ENCODE measurements at regions not wholly inside any gene's neighbourhood (a gene's known extent, or its start where the extent isn't known, plus 50 kb on each side); places are given as distances from the start of the nearest gene placed in this dataset.

DNA sequence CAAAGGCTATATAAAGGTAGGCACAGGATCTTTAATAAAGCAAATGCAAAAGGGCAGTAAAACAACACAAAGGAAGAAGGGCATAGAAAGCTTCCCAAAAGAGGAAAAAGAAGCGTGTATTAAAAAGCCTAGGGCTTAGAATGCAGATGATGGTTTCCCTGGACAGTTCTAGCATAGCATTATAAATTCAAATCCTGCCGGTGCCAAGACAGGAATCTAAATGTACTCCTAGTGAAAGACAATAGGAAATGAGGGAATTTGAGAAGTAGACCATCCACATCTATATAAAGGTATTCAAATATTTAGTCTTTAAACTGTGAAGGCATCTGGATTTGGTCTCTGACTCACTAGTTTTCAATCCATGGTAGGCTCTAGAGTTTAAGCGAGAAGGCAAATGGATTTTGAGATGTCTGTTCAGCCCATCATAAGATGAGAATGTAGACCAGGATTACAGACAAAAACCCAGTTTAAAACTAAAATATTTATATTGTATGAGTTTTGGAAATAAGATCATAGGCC is 431.8 kb downstream of the TBL1XR1 start:
- TF ChIP-seq, protein P1, sequence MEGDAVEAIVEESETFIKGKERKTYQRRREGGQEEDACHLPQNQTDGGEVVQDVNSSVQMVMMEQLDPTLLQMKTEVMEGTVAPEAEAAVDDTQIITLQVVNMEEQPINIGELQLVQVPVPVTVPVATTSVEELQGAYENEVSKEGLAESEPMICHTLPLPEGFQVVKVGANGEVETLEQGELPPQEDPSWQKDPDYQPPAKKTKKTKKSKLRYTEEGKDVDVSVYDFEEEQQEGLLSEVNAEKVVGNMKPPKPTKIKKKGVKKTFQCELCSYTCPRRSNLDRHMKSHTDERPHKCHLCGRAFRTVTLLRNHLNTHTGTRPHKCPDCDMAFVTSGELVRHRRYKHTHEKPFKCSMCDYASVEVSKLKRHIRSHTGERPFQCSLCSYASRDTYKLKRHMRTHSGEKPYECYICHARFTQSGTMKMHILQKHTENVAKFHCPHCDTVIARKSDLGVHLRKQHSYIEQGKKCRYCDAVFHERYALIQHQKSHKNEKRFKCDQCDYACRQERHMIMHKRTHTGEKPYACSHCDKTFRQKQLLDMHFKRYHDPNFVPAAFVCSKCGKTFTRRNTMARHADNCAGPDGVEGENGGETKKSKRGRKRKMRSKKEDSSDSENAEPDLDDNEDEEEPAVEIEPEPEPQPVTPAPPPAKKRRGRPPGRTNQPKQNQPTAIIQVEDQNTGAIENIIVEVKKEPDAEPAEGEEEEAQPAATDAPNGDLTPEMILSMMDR (IDR thresholded peaks at IDR 0.05) = no peak
- TF ChIP-seq POLR2AphosphoS5 (IDR thresholded peaks at IDR 0.05; ENCODE audit: low read depth, low read length) (no peak), CHD2 (IDR thresholded peaks at IDR 0.05; ENCODE audit: low read length, partially characterized antibody) (no peak), YY1 (IDR thresholded peaks at IDR 0.05; ENCODE audit: low read depth) (no peak), MXI1 (IDR thresholded peaks at IDR 0.05; ENCODE audit: low read depth, low read length) (no peak), GABPA (IDR thresholded peaks at IDR 0.05; ENCODE audit: low read depth) (no peak), GATA2 (CRISPR knock-in tag; IDR thresholded peaks at IDR 0.05) (no peak), EP300 (IDR thresholded peaks at IDR 0.05; ENCODE audit: borderline replicate concordance in 1 of 2, low read depth in 1 of 2, low read length in 1 of 2) (no peak), IRF3 (IDR thresholded peaks at IDR 0.05; ENCODE audit: low read depth, low read length) (no peak)
- TF ChIP-seq, protein P2, sequence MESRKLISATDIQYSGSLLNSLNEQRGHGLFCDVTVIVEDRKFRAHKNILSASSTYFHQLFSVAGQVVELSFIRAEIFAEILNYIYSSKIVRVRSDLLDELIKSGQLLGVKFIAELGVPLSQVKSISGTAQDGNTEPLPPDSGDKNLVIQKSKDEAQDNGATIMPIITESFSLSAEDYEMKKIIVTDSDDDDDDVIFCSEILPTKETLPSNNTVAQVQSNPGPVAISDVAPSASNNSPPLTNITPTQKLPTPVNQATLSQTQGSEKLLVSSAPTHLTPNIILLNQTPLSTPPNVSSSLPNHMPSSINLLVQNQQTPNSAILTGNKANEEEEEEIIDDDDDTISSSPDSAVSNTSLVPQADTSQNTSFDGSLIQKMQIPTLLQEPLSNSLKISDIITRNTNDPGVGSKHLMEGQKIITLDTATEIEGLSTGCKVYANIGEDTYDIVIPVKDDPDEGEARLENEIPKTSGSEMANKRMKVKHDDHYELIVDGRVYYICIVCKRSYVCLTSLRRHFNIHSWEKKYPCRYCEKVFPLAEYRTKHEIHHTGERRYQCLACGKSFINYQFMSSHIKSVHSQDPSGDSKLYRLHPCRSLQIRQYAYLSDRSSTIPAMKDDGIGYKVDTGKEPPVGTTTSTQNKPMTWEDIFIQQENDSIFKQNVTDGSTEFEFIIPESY (IDR thresholded peaks at IDR 0.05; ENCODE audit: borderline replicate concordance, low read depth) = no peak
- TF ChIP-seq, protein P3, sequence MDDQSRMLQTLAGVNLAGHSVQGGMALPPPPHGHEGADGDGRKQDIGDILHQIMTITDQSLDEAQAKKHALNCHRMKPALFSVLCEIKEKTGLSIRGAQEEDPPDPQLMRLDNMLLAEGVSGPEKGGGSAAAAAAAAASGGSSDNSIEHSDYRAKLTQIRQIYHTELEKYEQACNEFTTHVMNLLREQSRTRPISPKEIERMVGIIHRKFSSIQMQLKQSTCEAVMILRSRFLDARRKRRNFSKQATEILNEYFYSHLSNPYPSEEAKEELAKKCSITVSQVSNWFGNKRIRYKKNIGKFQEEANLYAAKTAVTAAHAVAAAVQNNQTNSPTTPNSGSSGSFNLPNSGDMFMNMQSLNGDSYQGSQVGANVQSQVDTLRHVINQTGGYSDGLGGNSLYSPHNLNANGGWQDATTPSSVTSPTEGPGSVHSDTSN (IDR thresholded peaks at IDR 0.05) = no peak
- TF ChIP-seq, protein P4, sequence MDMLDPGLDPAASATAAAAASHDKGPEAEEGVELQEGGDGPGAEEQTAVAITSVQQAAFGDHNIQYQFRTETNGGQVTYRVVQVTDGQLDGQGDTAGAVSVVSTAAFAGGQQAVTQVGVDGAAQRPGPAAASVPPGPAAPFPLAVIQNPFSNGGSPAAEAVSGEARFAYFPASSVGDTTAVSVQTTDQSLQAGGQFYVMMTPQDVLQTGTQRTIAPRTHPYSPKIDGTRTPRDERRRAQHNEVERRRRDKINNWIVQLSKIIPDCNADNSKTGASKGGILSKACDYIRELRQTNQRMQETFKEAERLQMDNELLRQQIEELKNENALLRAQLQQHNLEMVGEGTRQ (IDR thresholded peaks at IDR 0.05; ENCODE audit: borderline replicate concordance, low read depth, low read length) = no peak

Measured in SK-N-SH (cell line).